GM23248 (cell line): ENCODE measurements at regions not wholly inside any gene's neighbourhood (a gene's known extent, or its start where the extent isn't known, plus 50 kb on each side); places are given as distances from the start of the nearest gene placed in this dataset.
A peak's percentile ranks its signal among the peaks of the same experiment; 100 is the strongest.

ENCODE experiments used
- DNase-seq: peaks from one replicate; pipeline ENCODE4 v3.0.0-alpha.2; 2015
- H2AFZ ChIP-seq: fragments of 200-600 bp; sonication (generic); 2 replicates; pipeline ENCODE4 v1.6.1; 2016; ENCODE audit warnings: antibody characterized with exemption
- H3F3A ChIP-seq: fragments of 200-600 bp; sonication (generic); 2 replicates; pipeline ENCODE4 v1.6.1; 2016; ENCODE audit warnings: mild to moderate bottlenecking, antibody characterized with exemption, mixed run types; ENCODE audit not compliant: insufficient read depth
- H3K27ac ChIP-seq: fragments of 200-600 bp; sonication (generic); 2 replicates; pipeline ENCODE4 v1.5.1; 2016; ENCODE audit warnings: mild to moderate bottlenecking
- H3K27me3 ChIP-seq: fragments of 200-600 bp; sonication (generic); replicated peaks from 2 replicates; pipeline ENCODE4 v1.6.1; 2016; ENCODE audit warnings: mild to moderate bottlenecking; ENCODE audit not compliant: insufficient read depth
- H3K36me3 ChIP-seq: fragments of 200-600 bp; sonication (generic); 2 replicates; pipeline ENCODE4 v1.6.1; 2016; ENCODE audit warnings: low read depth, mild to moderate bottlenecking
- H3K4me1 ChIP-seq: fragments of 200-600 bp; sonication (generic); 2 replicates; pipeline ENCODE4 v1.6.1; 2016; ENCODE audit warnings: mild to moderate bottlenecking; ENCODE audit not compliant: insufficient read depth
- H3K4me2 ChIP-seq: fragments of 200-600 bp; sonication (generic); one replicate; pipeline ENCODE4 v1.6.1; 2016; ENCODE audit warnings: mild to moderate bottlenecking; ENCODE audit not compliant: unreplicated experiment
- H3K4me3 ChIP-seq: fragments of 200-600 bp; sonication (generic); 2 replicates; pipeline ENCODE4 v1.5.1; 2016; ENCODE audit warnings: mild to moderate bottlenecking
- H3K79me2 ChIP-seq: fragments of 200-600 bp; sonication (generic); 2 replicates; pipeline ENCODE4 v1.6.1; 2016; ENCODE audit warnings: mild to moderate bottlenecking; ENCODE audit not compliant: insufficient read depth
- H3K9ac ChIP-seq: fragments of 200-600 bp; sonication (generic); 2 replicates; pipeline ENCODE4 v1.6.1; 2016; ENCODE audit warnings: mild to moderate bottlenecking
- H3K9me2 ChIP-seq: fragments of 200-600 bp; sonication (generic); 2 replicates; pipeline ENCODE4 v1.6.1; 2016; ENCODE audit warnings: mixed run types, mild to moderate bottlenecking, moderate library complexity; ENCODE audit not compliant: insufficient read depth
- H3K9me3 ChIP-seq: fragments of 200-600 bp; sonication (generic); one replicate; pipeline ENCODE4 v1.6.1; 2017; ENCODE audit warnings: low read depth
- H4K20me1 ChIP-seq: fragments of 200-600 bp; sonication (generic); 2 replicates; pipeline ENCODE4 v1.6.0; 2016; ENCODE audit not compliant: insufficient read depth
- EZH2 ChIP-seq: fragments of 200-600 bp; sonication (generic); IDR thresholded peaks from 2 replicates; pipeline ENCODE4 v1.6.1; 2018; ENCODE audit warnings: antibody characterized with exemption, mild to moderate bottlenecking; ENCODE audit not compliant: insufficient read depth, poor library complexity, severe bottlenecking
- EZH2phosphoT487 ChIP-seq: fragments of 200-600 bp; sonication (generic); IDR thresholded peaks from 2 replicates; pipeline ENCODE4 v1.6.1; 2018; ENCODE audit warnings: antibody characterized with exemption, moderate library complexity, mild to moderate bottlenecking, low read depth; ENCODE audit not compliant: insufficient read depth
- WGBS, 2 experiments: methylation state at CpG; one replicate each; pipeline ENCODE4 v1.1.6; 2015 to 2017; ENCODE audit warnings: low lambda C conversion rate in 2 of 2, low coverage in 1 of 2; ENCODE audit errors: missing lambda C conversion rate in 2 of 2; 5-methylcytosine and 5-hydroxymethylcytosine counted together
- in situ Hi-C: fragments of 300-500 bp; cut with MboI; formaldehyde crosslinking; loops from 2 replicates; pipeline ENCODE4 v1.15.0; 2020

DNA sequence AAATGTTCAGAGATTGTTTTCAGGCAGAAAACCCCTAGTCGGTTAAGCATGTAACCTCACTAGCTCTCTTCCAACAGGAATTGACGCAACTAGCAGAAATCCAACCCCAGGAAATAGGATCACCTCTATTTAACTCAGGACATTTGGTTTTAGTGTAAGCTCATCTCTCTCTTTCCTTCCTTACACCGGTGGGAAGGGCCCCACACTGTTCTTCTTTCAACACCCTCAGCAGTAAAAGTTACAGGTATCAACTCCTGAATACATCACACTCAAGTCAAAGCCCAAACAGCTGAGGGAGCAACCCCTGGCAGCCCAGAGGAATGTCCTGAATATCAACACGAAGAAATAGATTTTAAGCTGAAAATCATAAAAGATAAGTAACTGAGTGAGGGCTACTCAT is 191.2 kb upstream of the KIF2B start:
- Histone ChIP-seq H3F3A (peaks cover 26% of the 10 kb centered on the region), H3K9me3 (no peaks in the 10 kb centered on the region), H4K20me1 (no peaks in the 10 kb centered on the region), H3K79me2 (no peaks in the 10 kb centered on the region), H3K36me3 (no peaks in the 10 kb centered on the region), H2AFZ (no peak overlapping the region), H3K27me3 (no peaks in the 10 kb centered on the region), H3K9me2 (no peaks in the 10 kb centered on the region), H3K9ac (no peak overlapping the region), H3K4me1 (peaks cover 32% of the 10 kb centered on the region), H3K27ac (no peak overlapping the region), H3K4me3 (no peak overlapping the region), H3K4me2 (no peak overlapping the region)
- in situ Hi-C loops = no loop called here
- WGBS, 2 experiments = 21 to 23% methylated on average over 4 of the region's 4 CpGs
- no peak for TF ChIP-seq EZH2
- no peak for TF ChIP-seq EZH2phosphoT487
- no peak for DNase-seq

DNA sequence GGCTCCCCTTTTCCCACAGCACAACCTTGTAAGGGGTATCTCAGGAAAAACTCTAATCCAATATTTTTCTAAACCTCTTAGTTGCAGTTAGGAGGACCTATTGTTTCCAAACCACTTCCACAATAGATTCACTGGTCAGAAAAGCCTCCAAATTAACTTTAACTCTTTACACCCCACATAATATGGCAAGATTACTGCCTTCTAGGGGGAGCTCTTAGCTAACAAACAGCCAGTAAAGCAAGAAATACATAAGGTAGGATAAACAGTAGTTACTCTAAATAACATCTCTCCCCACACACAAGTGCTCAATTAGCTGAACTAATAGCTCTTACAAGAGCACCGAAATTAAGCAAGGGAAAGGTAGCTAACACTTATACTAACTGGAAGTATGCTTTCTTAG is 192.1 kb upstream of the KIF2B start:
- no peak overlapping the region for H3K4me3 ChIP-seq
- WGBS, 2 experiments = 13 to 18% methylated on average over 1 of the region's 1 CpG
- H3K9me2 ChIP-seq = no peaks in the 10 kb centered on the region
- TF ChIP-seq EZH2phosphoT487 (no peak), EZH2 (no peak)
- no peaks in the 10 kb centered on the region for H3K27me3 ChIP-seq
- no peaks in the 10 kb centered on the region for H3K36me3 ChIP-seq
- no peak overlapping the region for H2AFZ ChIP-seq
- H3K4me1 ChIP-seq = peaks cover 39% of the 10 kb centered on the region
- in situ Hi-C loops = no loop called here
- H3K4me2 ChIP-seq = no peak overlapping the region
- H3K79me2 ChIP-seq = no peaks in the 10 kb centered on the region
- peaks cover 31% of the 10 kb centered on the region for H3F3A ChIP-seq
- no peak overlapping the region for H3K9ac ChIP-seq
- no peak for DNase-seq
- H3K9me3 ChIP-seq = no peaks in the 10 kb centered on the region
- H3K27ac ChIP-seq = no peak overlapping the region
- no peaks in the 10 kb centered on the region for H4K20me1 ChIP-seq

DNA sequence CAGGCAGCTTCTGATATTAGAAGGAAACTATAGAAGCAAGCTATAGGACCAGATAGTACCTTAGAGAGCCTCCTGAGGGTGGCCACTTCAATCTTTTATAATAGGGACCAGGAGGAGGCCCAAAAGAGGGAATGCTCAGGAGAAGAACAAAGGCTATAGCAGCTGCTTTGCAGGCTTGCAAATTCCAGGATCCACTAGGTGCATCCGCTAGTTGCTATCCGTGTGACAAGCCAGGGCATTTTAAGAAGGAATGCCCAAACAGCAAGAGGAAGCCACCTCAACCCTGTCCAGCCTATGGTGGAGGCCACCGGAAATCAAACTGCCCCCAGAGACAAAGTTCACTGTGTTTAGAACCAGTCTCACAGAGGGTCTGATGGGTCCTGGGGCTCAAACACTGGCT is 192.6 kb upstream of the KIF2B start:
- Histone ChIP-seq H3K4me1 (peaks cover 39% of the 10 kb centered on the region), H3K27ac (no peak overlapping the region), H4K20me1 (no peaks in the 10 kb centered on the region), H3K9ac (no peak overlapping the region), H3K9me2 (no peaks in the 10 kb centered on the region), H3F3A (peaks cover 31% of the 10 kb centered on the region), H3K9me3 (no peaks in the 10 kb centered on the region), H3K79me2 (no peaks in the 10 kb centered on the region), H3K4me3 (no peak overlapping the region), H3K36me3 (no peaks in the 10 kb centered on the region), H3K27me3 (no peaks in the 10 kb centered on the region), H2AFZ (0 out of 2 replicates have a peak overlapping the region, but pooled peaks have one; percentile 15), H3K4me2 (no peak overlapping the region)
- 38 to 46% methylated on average over 3 of the region's 3 CpGs for WGBS, 2 experiments
- DNase-seq = no peak
- TF ChIP-seq EZH2phosphoT487 (no peak), EZH2 (no peak)
- in situ Hi-C loops = no loop called here

DNA sequence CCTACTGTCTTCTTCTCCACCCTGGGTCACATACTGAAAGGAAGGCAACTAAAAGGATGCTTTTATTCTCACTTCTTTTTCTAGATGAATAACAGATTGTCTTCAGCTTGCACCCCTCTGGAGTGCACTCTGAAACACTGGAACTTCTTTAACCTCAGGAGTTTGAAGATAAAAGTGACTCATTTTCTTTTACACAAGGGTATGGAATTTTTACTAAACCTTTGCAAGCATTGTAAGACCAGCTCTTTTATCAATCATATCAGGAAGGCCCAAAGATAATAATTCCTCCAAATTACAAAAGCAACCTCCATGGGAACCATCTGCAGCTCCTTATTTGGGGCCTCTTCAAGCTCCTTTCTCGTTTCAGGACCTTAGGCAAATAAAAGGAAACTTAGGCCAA is 193.5 kb upstream of the KIF2B start:
- TF ChIP-seq EZH2 (no peak), EZH2phosphoT487 (no peak)
- Histone ChIP-seq H4K20me1 (no peaks in the 10 kb centered on the region), H3K9me3 (no peaks in the 10 kb centered on the region), H3K79me2 (no peaks in the 10 kb centered on the region), H3K4me2 (no peak overlapping the region), H3K27ac (no peak overlapping the region), H3K36me3 (no peaks in the 10 kb centered on the region), H3K4me3 (no peak overlapping the region), H3K9me2 (no peaks in the 10 kb centered on the region), H3K27me3 (no peaks in the 10 kb centered on the region), H3K9ac (no peak overlapping the region), H3K4me1 (peaks cover 39% of the 10 kb centered on the region), H2AFZ (peak overlapping the region; percentile 48; the same call in 1 of the 2 replicates), H3F3A (peaks cover 31% of the 10 kb centered on the region)
- in situ Hi-C loops = no loop called here
- peak; percentile 20 for DNase-seq
- 4 to 7% methylated on average over 1 of the region's 1 CpG for WGBS, 2 experiments

DNA sequence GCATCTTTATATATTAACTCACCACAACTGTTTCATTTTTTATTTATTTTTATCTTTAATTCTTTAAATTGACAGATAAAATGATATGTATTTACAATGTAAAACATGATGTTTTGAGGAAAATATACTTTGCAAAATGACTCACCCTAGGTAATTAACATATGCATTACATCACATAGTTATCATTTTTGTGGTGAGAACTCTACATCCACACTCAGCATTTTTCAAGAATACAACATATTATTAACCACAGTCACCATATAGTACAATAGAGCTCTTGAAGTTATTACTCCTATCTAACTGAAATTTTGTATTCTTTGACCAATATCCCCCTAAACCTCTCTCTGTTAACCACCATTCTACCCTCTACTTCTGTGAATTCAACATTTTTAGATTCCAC is 194.7 kb upstream of the KIF2B start:
- no peak overlapping the region for H3K9ac ChIP-seq
- DNase-seq = peak; percentile 61

More for the DNA sequence above, 194.7 kb upstream of the KIF2B start:
- Histone ChIP-seq H3K36me3 (no peaks in the 10 kb centered on the region), H3K4me2 (peak overlapping the region; percentile 76), H3K27me3 (no peaks in the 10 kb centered on the region), H3F3A (peaks cover 31% of the 10 kb centered on the region), H3K27ac (peak overlapping the region; percentile 52), H3K4me3 (peak overlapping the region; percentile 45; the same call in 1 of the 2 replicates), H4K20me1 (no peaks in the 10 kb centered on the region), H3K9me3 (no peaks in the 10 kb centered on the region), H3K79me2 (no peaks in the 10 kb centered on the region), H2AFZ (no peak overlapping the region), H3K4me1 (peaks cover 39% of the 10 kb centered on the region), H3K9me2 (no peaks in the 10 kb centered on the region)
- no peak for TF ChIP-seq EZH2
- no peak for TF ChIP-seq EZH2phosphoT487
- in situ Hi-C loops = no loop called here
